ENCODE measurements at regions not wholly inside any gene's neighbourhood (a gene's known extent, or its start where the extent isn't known, plus 50 kb on each side); places are given as distances from the start of the nearest gene placed in this dataset.
A peak's percentile ranks its signal among the peaks of the same experiment; 100 is the strongest.

- no peak overlapping the region for H3K27ac ChIP-seq (ENCODE audit: low read length)
- no peaks in the 10 kb centered on the region for H3K9me3 ChIP-seq (ENCODE audit: insufficient read depth, low read length)
- no peaks in the 10 kb centered on the region for H3K4me1 ChIP-seq (ENCODE audit: low read length)
- no peaks in the 10 kb centered on the region for H3K79me2 ChIP-seq (ENCODE audit: low read length)
- TF ChIP-seq CTCF (IDR thresholded peaks at IDR 0.05; ENCODE audit: low read depth, low read length) (no peak), EZH2phosphoT487 (IDR thresholded peaks at IDR 0.05; ENCODE audit: low read depth) (no peak)
- no peak overlapping the region for H3K4me2 ChIP-seq (ENCODE audit: low read length)
- H4K20me1 ChIP-seq (ENCODE audit: insufficient read depth, low read length) = no peaks in the 10 kb centered on the region
- H2AFZ ChIP-seq (ENCODE audit: low read depth, low read length) = no peak overlapping the region
- H3K4me3 ChIP-seq (ENCODE audit: low read length) = no peak overlapping the region
- no peaks in the 10 kb centered on the region for H3K27me3 ChIP-seq (ENCODE audit: low read depth, low read length)
- no peak overlapping the region for H3K9ac ChIP-seq (ENCODE audit: low read length)
- no peaks in the 10 kb centered on the region for H3K36me3 ChIP-seq (replicated peaks; ENCODE audit: low read depth, low read length)
Measured at GRCh38 chrX:49773993-49774392, 55.1 kb upstream of the PAGE4 start.

- H3K4me3 ChIP-seq (ENCODE audit: low read length) = no peak overlapping the region
- H3K27me3 ChIP-seq (ENCODE audit: low read depth, low read length) = no peaks in the 10 kb centered on the region
- H3K4me2 ChIP-seq (ENCODE audit: low read length) = no peak overlapping the region
- no peaks in the 10 kb centered on the region for H3K4me1 ChIP-seq (ENCODE audit: low read length)
- TF ChIP-seq CTCF (IDR thresholded peaks at IDR 0.05; ENCODE audit: low read depth, low read length) (no peak), EZH2phosphoT487 (IDR thresholded peaks at IDR 0.05; ENCODE audit: low read depth) (no peak)
- H2AFZ ChIP-seq (ENCODE audit: low read depth, low read length) = no peak overlapping the region
- no peaks in the 10 kb centered on the region for H4K20me1 ChIP-seq (ENCODE audit: insufficient read depth, low read length)
- H3K79me2 ChIP-seq (ENCODE audit: low read length) = no peaks in the 10 kb centered on the region
- H3K36me3 ChIP-seq (replicated peaks; ENCODE audit: low read depth, low read length) = no peaks in the 10 kb centered on the region
- H3K27ac ChIP-seq (ENCODE audit: low read length) = no peak overlapping the region
- no peak overlapping the region for H3K9ac ChIP-seq (ENCODE audit: low read length)
- H3K9me3 ChIP-seq (ENCODE audit: insufficient read depth, low read length) = no peaks in the 10 kb centered on the region
Measured at GRCh38 chrX:49767236-49767635, 61.9 kb upstream of the PAGE4 start.

- Histone ChIP-seq H3K79me2 (ENCODE audit: low read length) (no peaks in the 10 kb centered on the region), H3K27ac (ENCODE audit: low read length) (no peak overlapping the region), H2AFZ (ENCODE audit: low read depth, low read length) (no peak overlapping the region), H4K20me1 (ENCODE audit: insufficient read depth, low read length) (no peaks in the 10 kb centered on the region), H3K9ac (ENCODE audit: low read length) (no peak overlapping the region), H3K4me2 (ENCODE audit: low read length) (no peak overlapping the region), H3K9me3 (ENCODE audit: insufficient read depth, low read length) (no peaks in the 10 kb centered on the region), H3K4me3 (ENCODE audit: low read length) (no peak overlapping the region), H3K27me3 (ENCODE audit: low read depth, low read length) (no peaks in the 10 kb centered on the region), H3K36me3 (replicated peaks; ENCODE audit: low read depth, low read length) (no peaks in the 10 kb centered on the region), H3K4me1 (ENCODE audit: low read length) (peaks cover 5% of the 10 kb centered on the region)
- TF ChIP-seq CTCF (IDR thresholded peaks at IDR 0.05; ENCODE audit: low read depth, low read length) (no peak), EZH2phosphoT487 (IDR thresholded peaks at IDR 0.05; ENCODE audit: low read depth) (no peak)
Measured at GRCh38 chrX:49762175-49762720, 66.5 kb upstream of the PAGE1 start.

DNA sequence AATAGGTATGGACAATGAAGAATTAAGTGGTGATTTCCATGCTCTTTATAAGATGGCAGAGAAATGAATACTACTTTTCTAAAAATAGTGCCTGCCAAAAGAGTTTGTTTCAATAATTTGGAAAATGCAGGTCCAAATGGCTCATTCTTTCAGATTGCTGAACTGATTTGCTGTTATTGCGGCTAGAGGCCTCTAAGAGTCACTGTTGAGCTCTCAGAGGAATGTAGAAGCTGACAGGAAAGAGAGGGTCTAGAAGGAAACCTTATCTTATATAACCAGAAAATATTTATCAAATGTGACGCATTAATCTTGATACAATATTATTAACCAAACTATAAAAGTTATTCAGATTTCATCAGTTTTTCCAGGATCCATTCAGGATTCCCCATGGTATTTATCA is 65.7 kb upstream of the PAGE1 start:
- no peak for TF ChIP-seq EZH2phosphoT487 (IDR thresholded peaks at IDR 0.05; ENCODE audit: low read depth)
- TF ChIP-seq CTCF (IDR thresholded peaks at IDR 0.05; ENCODE audit: low read depth, low read length) = peak; percentile 55
- peaks cover 1% of the 10 kb centered on the region; the same call in 1 of the 2 replicates for H3K27me3 ChIP-seq (ENCODE audit: low read depth, low read length)
- H3K4me1 ChIP-seq (ENCODE audit: low read length) = peaks cover 13% of the 10 kb centered on the region
- H3K79me2 ChIP-seq (ENCODE audit: low read length) = no peaks in the 10 kb centered on the region
- no peaks in the 10 kb centered on the region for H4K20me1 ChIP-seq (ENCODE audit: insufficient read depth, low read length)
- no peak overlapping the region for H3K4me2 ChIP-seq (ENCODE audit: low read length)
- H3K36me3 ChIP-seq (replicated peaks; ENCODE audit: low read depth, low read length) = no peaks in the 10 kb centered on the region
- no peak overlapping the region for H3K27ac ChIP-seq (ENCODE audit: low read length)
- no peak overlapping the region for H3K4me3 ChIP-seq (ENCODE audit: low read length)
- no peaks in the 10 kb centered on the region for H3K9me3 ChIP-seq (ENCODE audit: insufficient read depth, low read length)
- H2AFZ ChIP-seq (ENCODE audit: low read depth, low read length) = no peak overlapping the region
- H3K9ac ChIP-seq (ENCODE audit: low read length) = no peak overlapping the region
